A549 (cell line): ENCODE measurements at regions not wholly inside any gene's neighbourhood (a gene's known extent, or its start where the extent isn't known, plus 50 kb on each side); places are given as distances from the start of the nearest gene placed in this dataset.

Experiments
- CTCF ChIP-seq: fragments of >200 bp; sonication (Bioruptor Twin); formaldehyde crosslinking; IDR thresholded peaks from 3 replicates; pipeline ENCODE4 v1.5.1; 2016
- EP300 ChIP-seq, 2 experiments: fragments of >200 bp; sonication (Bioruptor Twin); formaldehyde crosslinking; IDR thresholded peaks; 2 replicates in 1 of 2; 3 replicates in 1 of 2; pipeline ENCODE4 v1.6.1; 2016 to 2017
- JUNB ChIP-seq: fragments of >200 bp; sonication (Bioruptor Twin); formaldehyde crosslinking; IDR thresholded peaks from 2 replicates; pipeline ENCODE4 v1.6.1; 2016
- MAFK ChIP-seq: fragments of 450-650 bp; IDR thresholded peaks from 2 replicates; pipeline ENCODE4 v1.6.1; 2014; ENCODE audit not compliant: partially characterized antibody
- MAX ChIP-seq: IDR thresholded peaks from 2 replicates; pipeline ENCODE4 v1.6.1; 2012
- MYC ChIP-seq: IDR thresholded peaks from 2 replicates; pipeline ENCODE4 v1.6.1; 2012; ENCODE audit warnings: mild to moderate bottlenecking, inconsistent platforms, low read length, improper control_type of control experiment, borderline replicate concordance
- POLR2A ChIP-seq: IDR thresholded peaks from 2 replicates; pipeline ENCODE4 v1.6.1; 2012; ENCODE audit warnings: mild to moderate bottlenecking, low read length
- USF2 ChIP-seq: fragments of 450-650 bp; IDR thresholded peaks from 2 replicates; pipeline ENCODE4 v1.6.1; 2014; ENCODE audit warnings: antibody characterized with exemption
- ZC3H11A ChIP-seq: fragments of 450-650 bp; IDR thresholded peaks from 2 replicates; pipeline ENCODE4 v1.6.1; 2014; ENCODE audit warnings: antibody characterized with exemption, mild to moderate bottlenecking
- TF ChIP-seq, protein P1 (sequence below): fragments of 150-350 bp; IDR thresholded peaks from 2 replicates; pipeline ENCODE4 v1.6.1; 2014; ENCODE audit warnings: low read depth, mild to moderate bottlenecking, low read length

- TF ChIP-seq CTCF: no peak
- TF ChIP-seq POLR2A: no peak
- TF ChIP-seq EP300 (IDR thresholded peaks at IDR 0.05): no peak
- no peak for TF ChIP-seq MAX
- TF ChIP-seq MYC: no peak
- TF ChIP-seq JUNB: no peak
- TF ChIP-seq, protein P1, sequence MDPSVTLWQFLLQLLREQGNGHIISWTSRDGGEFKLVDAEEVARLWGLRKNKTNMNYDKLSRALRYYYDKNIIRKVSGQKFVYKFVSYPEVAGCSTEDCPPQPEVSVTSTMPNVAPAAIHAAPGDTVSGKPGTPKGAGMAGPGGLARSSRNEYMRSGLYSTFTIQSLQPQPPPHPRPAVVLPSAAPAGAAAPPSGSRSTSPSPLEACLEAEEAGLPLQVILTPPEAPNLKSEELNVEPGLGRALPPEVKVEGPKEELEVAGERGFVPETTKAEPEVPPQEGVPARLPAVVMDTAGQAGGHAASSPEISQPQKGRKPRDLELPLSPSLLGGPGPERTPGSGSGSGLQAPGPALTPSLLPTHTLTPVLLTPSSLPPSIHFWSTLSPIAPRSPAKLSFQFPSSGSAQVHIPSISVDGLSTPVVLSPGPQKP: no peak
- TF ChIP-seq MAFK: no peak
- no peak for TF ChIP-seq ZC3H11A
- TF ChIP-seq USF2: no peak
Observed at GRCh38 chr7:42560866-42561265, 323.9 kb upstream of the GLI3 start.
